H1 (cell line): ENCODE measurements at regions not wholly inside any gene's neighbourhood (a gene's known extent, or its start where the extent isn't known, plus 50 kb on each side); places are given as distances from the start of the nearest gene placed in this dataset.

ENCODE experiments used
- CTCF ChIA-PET: fragments of 300-600 bp; sonication (Branson Sonifier 250); formaldehyde crosslinking; loops from one replicate; lab custom pipeline; 2021; ENCODE audit not compliant: partially characterized antibody; lab: Charles Lee
- POLR2A ChIA-PET: fragments of 300-600 bp; sonication (Branson Sonifier 250); formaldehyde crosslinking; loops from one replicate; lab custom pipeline; 2021; ENCODE audit warnings: inconsistent platforms; ENCODE audit not compliant: partially characterized antibody; lab: Charles Lee
- DNase-seq, 2 experiments: peaks; one replicate each; pipeline versions ENCODE4 v3.0.0 to v3.0.0-alpha.2; 2010 to 2022; ENCODE audit warnings: low spot score in 2 of 2, low read depth in 1 of 2, mixed read lengths in 1 of 2
- FAIRE-seq: peaks from 2 replicates; lab custom pipeline; 2011; peaks lifted over from hg19 to GRCh38; lab: Jason Lieb, UNC
- H2AFZ ChIP-seq: 2 replicates; pipeline ENCODE4 v1.8.1; 2012; ENCODE audit warnings: low read length, inconsistent platforms
- H2AK5ac ChIP-seq: 2 replicates; pipeline ENCODE4 v1.6.1; 2013; ENCODE audit warnings: low read depth, low read length
- H2BK120ac ChIP-seq: replicated peaks from 2 replicates; pipeline ENCODE3; 2013; ENCODE audit warnings: low read depth, low read length, inconsistent platforms
- H2BK12ac ChIP-seq: 2 replicates; pipeline ENCODE4 v1.6.1; 2013; ENCODE audit warnings: low read depth, low read length
- H2BK15ac ChIP-seq: 2 replicates; pipeline ENCODE4 v1.6.1; 2013; ENCODE audit warnings: low read length
- H2BK20ac ChIP-seq: 2 replicates; pipeline ENCODE4 v1.6.1; 2013; ENCODE audit warnings: low read length
- H2BK5ac ChIP-seq: 2 replicates; pipeline ENCODE4 v1.6.1; 2013; ENCODE audit warnings: low read depth, low read length
- H3K14ac ChIP-seq: 2 replicates; pipeline ENCODE4 v1.6.1; 2013; ENCODE audit warnings: inconsistent platforms; ENCODE audit not compliant: insufficient read length
- H3K18ac ChIP-seq: 2 replicates; pipeline ENCODE4 v1.6.1; 2013; ENCODE audit warnings: low read length; ENCODE audit errors: extremely low read depth
- H3K23ac ChIP-seq: 2 replicates; pipeline ENCODE4 v1.6.1; 2013; ENCODE audit warnings: inconsistent platforms; ENCODE audit not compliant: insufficient read length
- H3K23me2 ChIP-seq: 2 replicates; pipeline ENCODE4 v1.6.1; 2013; ENCODE audit warnings: low read depth, low read length
- H3K27ac ChIP-seq: 2 replicates; pipeline ENCODE4 v1.6.1; 2011; ENCODE audit warnings: low read depth, low read length, inconsistent platforms
- H3K27me3 ChIP-seq, 4 experiments: replicated peaks in 1 of 4; 1 replicate in 1 of 4; 2 replicates in 3 of 4; pipeline versions ENCODE4 v1.6.1 to v1.8.1; 2011 to 2013; ENCODE audit warnings: low read length in 3 of 4, mild to moderate bottlenecking in 3 of 4, inconsistent platforms in 2 of 4, mixed read lengths in 2 of 4, moderate library complexity in 1 of 4; ENCODE audit not compliant: control insufficient read depth in 3 of 4, insufficient read depth in 3 of 4; ENCODE audit errors: extremely low read depth in 1 of 4
- H3K36me3 ChIP-seq, 4 experiments: 2 replicates each; pipeline versions ENCODE4 v1.6.1 to v1.8.1; 2011 to 2013; ENCODE audit warnings: mild to moderate bottlenecking in 4 of 4, low read length in 3 of 4, moderate library complexity in 2 of 4, control low read depth in 1 of 4, inconsistent platforms in 1 of 4; ENCODE audit not compliant: insufficient read depth in 4 of 4, control insufficient read depth in 2 of 4
- H3K4ac ChIP-seq: replicated peaks from 2 replicates; pipeline ENCODE3; 2013; ENCODE audit warnings: low read length, low read depth, mixed read lengths, inconsistent platforms; ENCODE audit not compliant: insufficient read length
- H3K4me1 ChIP-seq, 4 experiments: replicated peaks in 1 of 4; 1 replicate in 1 of 4; 2 replicates in 3 of 4; pipeline versions ENCODE4 v1.6.1 to v1.8.1; 2011 to 2013; ENCODE audit warnings: low read length in 3 of 4, inconsistent platforms in 2 of 4, mixed read lengths in 1 of 4; ENCODE audit not compliant: insufficient read depth in 4 of 4, control insufficient read depth in 3 of 4
- H3K4me2 ChIP-seq, 2 experiments: 2 replicates each; pipeline versions ENCODE4 v1.6.1 to v1.8.1; 2011 to 2013; ENCODE audit warnings: low read depth in 2 of 2, low read length in 2 of 2, control low read depth in 1 of 2, inconsistent platforms in 1 of 2, mild to moderate bottlenecking in 1 of 2; ENCODE audit not compliant: insufficient read depth in 1 of 2
- H3K4me3 ChIP-seq, 4 experiments: fragments of 200-600, 300-600 bp in 1 of 4; sonication (generic), shearing (Covaris generic), sonication (Bioruptor Twin) in 1 of 4; 2 replicates each; pipeline versions ENCODE4 v1.5.1 to v1.8.1; 2011 to 2016; ENCODE audit warnings: low read length in 4 of 4, low read depth in 3 of 4, control low read depth in 2 of 4, inconsistent platforms in 2 of 4, mild to moderate bottlenecking in 2 of 4, mixed read lengths in 1 of 4, moderate library complexity in 1 of 4; ENCODE audit not compliant: insufficient read depth in 2 of 4; ENCODE audit errors: extremely low read depth in 1 of 4
- H3K56ac ChIP-seq: replicated peaks from 2 replicates; pipeline ENCODE3; 2013; ENCODE audit warnings: low read depth, mild to moderate bottlenecking, mixed read lengths, low read length, inconsistent platforms; ENCODE audit not compliant: insufficient read length
- H3K79me1 ChIP-seq: 2 replicates; pipeline ENCODE4 v1.6.1; 2013; ENCODE audit warnings: low read depth, low read length, control low read depth
- H3K79me2 ChIP-seq, 2 experiments: 2 replicates each; pipeline versions ENCODE4 v1.6.1 to v1.8.1; 2012 to 2013; ENCODE audit warnings: low read length in 2 of 2, mild to moderate bottlenecking in 2 of 2, inconsistent platforms in 1 of 2; ENCODE audit not compliant: insufficient read depth in 2 of 2, control insufficient read depth in 1 of 2
- H3K9ac ChIP-seq, 4 experiments: replicated peaks in 1 of 4; 1 replicate in 1 of 4; 2 replicates in 3 of 4; pipeline versions ENCODE4 v1.6.1 to v1.8.1; 2011 to 2013; ENCODE audit warnings: low read depth in 3 of 4, low read length in 3 of 4, control low read depth in 2 of 4, mild to moderate bottlenecking in 2 of 4, moderate library complexity in 2 of 4, inconsistent platforms in 1 of 4; ENCODE audit errors: extremely low read depth in 1 of 4
- H3K9me3 ChIP-seq, 2 experiments: 2 replicates each; pipeline versions ENCODE4 v1.6.1 to v1.8.1; 2012 to 2013; ENCODE audit warnings: mild to moderate bottlenecking in 2 of 2, moderate library complexity in 2 of 2, control low read depth in 1 of 2, inconsistent platforms in 1 of 2, low read depth in 1 of 2, low read length in 1 of 2, mixed read lengths in 1 of 2; ENCODE audit not compliant: insufficient read depth in 2 of 2
- H4K20me1 ChIP-seq, 2 experiments: replicated peaks in 1 of 2; 2 replicates each; pipeline versions ENCODE3 to v1.8.1; 2011 to 2013; ENCODE audit warnings: inconsistent platforms in 2 of 2, low read length in 2 of 2, mild to moderate bottlenecking in 1 of 2; ENCODE audit not compliant: insufficient read depth in 2 of 2, control insufficient read depth in 1 of 2
- H4K5ac ChIP-seq: 2 replicates; pipeline ENCODE4 v1.6.1; 2013; ENCODE audit warnings: low read length, low read depth, mixed read lengths, inconsistent platforms; ENCODE audit not compliant: insufficient read length
- H4K8ac ChIP-seq: 2 replicates; pipeline ENCODE4 v1.8.0; 2013; ENCODE audit warnings: mild to moderate bottlenecking, moderate library complexity, low read length, inconsistent platforms; ENCODE audit not compliant: insufficient read depth; ENCODE audit errors: extremely low read depth
- H4K91ac ChIP-seq: replicated peaks from 2 replicates; pipeline ENCODE3; 2013; ENCODE audit warnings: low read length, mixed read lengths, inconsistent platforms; ENCODE audit not compliant: insufficient read length
- ATF2 ChIP-seq: IDR thresholded peaks from 2 replicates; pipeline ENCODE4 v1.6.1; 2012; ENCODE audit warnings: low read length, inconsistent platforms
- CHD1 ChIP-seq: IDR thresholded peaks from 2 replicates; pipeline ENCODE4 v1.6.1; 2012; ENCODE audit warnings: low read depth, low read length, improper control_type of control experiment
- CHD2 ChIP-seq: IDR thresholded peaks from 2 replicates; pipeline ENCODE4 v1.6.1; 2012; ENCODE audit warnings: low read length, improper control_type of control experiment
- CTBP2 ChIP-seq: IDR thresholded peaks from 2 replicates; pipeline ENCODE4 v1.7.0; 2011; ENCODE audit warnings: borderline replicate concordance, mild to moderate bottlenecking, moderate library complexity, mixed read lengths, low read length; ENCODE audit not compliant: insufficient read depth, insufficient read length
- EP300 ChIP-seq, 2 experiments: IDR thresholded peaks; 1 replicate in 1 of 2; 2 replicates in 1 of 2; pipeline ENCODE4 v1.6.1; 2011 to 2012; ENCODE audit warnings: low read depth in 2 of 2, low read length in 2 of 2, mild to moderate bottlenecking in 2 of 2, borderline replicate concordance in 1 of 2, inconsistent platforms in 1 of 2, moderate library complexity in 1 of 2
- SAP30 ChIP-seq: fragments of 300-600 bp; sonication (generic); IDR thresholded peaks from 2 replicates; pipeline ENCODE4 v1.7.1; 2012; ENCODE audit warnings: low read length, moderate library complexity, mild to moderate bottlenecking, inconsistent platforms; ENCODE audit not compliant: insufficient read depth, insufficient replicate concordance
- TBP ChIP-seq: IDR thresholded peaks from 2 replicates; pipeline ENCODE4 v1.6.1; 2011; ENCODE audit warnings: low read depth, low read length, improper control_type of control experiment
- WGBS, 2 experiments: shearing (Covaris generic) in 1 of 2; methylation state at CpG; one replicate each; pipeline versions ENCODE4 v1.1.6 to v1.1.7; 2013 to 2015; ENCODE audit warnings: low lambda C conversion rate in 2 of 2, mixed read lengths in 2 of 2, inconsistent platforms in 1 of 2, low coverage in 1 of 2, missing lambda C conversion rate in 1 of 2; ENCODE audit not compliant: insufficient replicate concordance in 2 of 2, insufficient coverage in 1 of 2, insufficient read length in 1 of 2; ENCODE audit errors: extremely low coverage in 1 of 2, missing lambda C conversion rate in 1 of 2; 5-methylcytosine and 5-hydroxymethylcytosine counted together

GRCh38 chrX:121110536-121110935 lies 63.1 kb downstream of the GLUD2 start:
- no peak overlapping the region for H3K4ac ChIP-seq
- no peaks in the 10 kb centered on the region for H4K20me1 ChIP-seq
- no peak overlapping the region for H2BK20ac ChIP-seq
- H2AK5ac ChIP-seq = no peak overlapping the region
- no peak overlapping the region for H3K4me3 ChIP-seq
- H2BK15ac ChIP-seq = no peak overlapping the region
- H2BK12ac ChIP-seq = no peak overlapping the region
- POLR2A ChIA-PET = no interaction called here
- no peak overlapping the region for H2BK120ac ChIP-seq
- no peaks in the 10 kb centered on the region for H3K79me2 ChIP-seq
- no peak overlapping the region for H3K23ac ChIP-seq
- H3K4me1 ChIP-seq = no peaks in the 10 kb centered on the region
- no peak overlapping the region for H3K9ac ChIP-seq
- no peak overlapping the region for H4K5ac ChIP-seq
- H3K56ac ChIP-seq = no peak overlapping the region
- CTCF ChIA-PET = no interaction called here
- no peak overlapping the region for H4K8ac ChIP-seq
- H3K27me3 ChIP-seq = no peaks in the 10 kb centered on the region
- DNase-seq (no peak), FAIRE-seq (no peak)
- no peaks in the 10 kb centered on the region for H3K36me3 ChIP-seq
- peaks cover 3 to 10% of the 10 kb centered on the region in 2 experiments; a peak in 2 of 4 replicates for H3K9me3 ChIP-seq
- no peaks in the 10 kb centered on the region for H3K23me2 ChIP-seq
- no peak overlapping the region for H4K91ac ChIP-seq
- H3K27ac ChIP-seq = no peak overlapping the region
- no peak overlapping the region for H3K4me2 ChIP-seq
- WGBS, 2 experiments = 66% methylated on average over 3 of the region's 3 CpGs; no CpG with 5 or more reads in 1 of the 2 experiments
- H3K79me1 ChIP-seq = no peaks in the 10 kb centered on the region
- H2BK5ac ChIP-seq = no peak overlapping the region
- no peak overlapping the region for H3K18ac ChIP-seq
- H2AFZ ChIP-seq = no peak overlapping the region
- no peak overlapping the region for H3K14ac ChIP-seq
- TF ChIP-seq CTBP2 (no peak), TBP (no peak), CHD1 (no peak), EP300 (IDR thresholded peaks at IDR 0.05; ENCODE audit: borderline replicate concordance in 1 of 2, low read depth in 2 of 2, low read length in 2 of 2) (no peak), ATF2 (no peak), CHD2 (no peak), SAP30 (no peak)
